SK-MEL-5 (cell line): ENCODE measurements at regions not wholly inside any gene's neighbourhood (a gene's known extent, or its start where the extent isn't known, plus 50 kb on each side); places are given as distances from the start of the nearest gene placed in this dataset.
"Not testable (repeated sequence)": the region's sequence is repeated elsewhere in the genome, so short reads cannot be mapped to it uniquely, and the experiment has no call there.

Source experiments
- DNase-seq: peaks from one replicate; pipeline ENCODE4 v3.0.0-alpha.2; 2016; ENCODE audit warnings: low read depth, low spot score
- in situ Hi-C: cut with HindIII; loops from 2 replicates; pipeline ENCODE4 v1.10.0; 2016; ENCODE audit warnings: low sequenced_read_pairs, high pct_unique_total_duplicates, low pct_unique_long_range_greater_than_20kb

DNA sequence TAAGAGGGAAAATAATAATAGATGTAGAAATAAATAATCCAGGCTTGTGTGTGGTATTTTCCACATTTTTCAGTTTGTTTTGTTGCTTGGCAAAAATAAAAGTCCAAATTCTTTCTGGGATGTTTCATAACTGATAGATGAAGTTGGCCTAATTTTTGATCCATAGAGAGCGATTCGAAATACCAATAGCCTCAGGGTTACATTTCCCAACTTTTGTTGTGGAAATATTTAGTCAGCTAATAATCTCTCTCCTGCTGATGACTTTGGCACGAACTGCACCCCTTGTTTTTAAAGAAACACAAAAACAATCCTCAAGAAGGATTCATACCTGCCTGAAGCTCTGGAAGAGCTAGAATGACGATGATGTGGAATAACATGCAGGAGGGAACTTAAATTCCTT is 483.2 kb downstream of the ADRA2A start:
- no peak for DNase-seq
- in situ Hi-C loops, result no loop called here

DNA sequence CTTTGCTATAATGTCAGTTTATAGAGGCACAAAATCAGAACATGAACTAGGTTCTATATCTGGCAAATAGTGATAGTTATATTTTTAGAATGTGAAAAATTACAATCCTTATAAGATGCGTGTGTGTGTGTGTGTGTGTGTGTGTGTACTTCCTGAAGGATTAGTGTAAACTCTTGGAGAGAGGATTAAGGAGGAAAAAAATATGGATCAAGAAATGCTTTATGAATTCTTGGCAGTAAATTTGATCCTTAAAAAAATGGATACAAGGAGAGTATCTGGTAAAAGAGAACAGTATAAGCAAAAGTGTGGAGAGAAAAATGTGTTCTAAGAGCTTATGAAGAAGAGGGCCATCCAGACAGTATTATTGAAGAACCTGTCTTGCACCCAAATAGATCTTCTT is 484.3 kb downstream of the ADRA2A start:
- DNase-seq, result no peak
- in situ Hi-C loops, result no loop called here

DNA sequence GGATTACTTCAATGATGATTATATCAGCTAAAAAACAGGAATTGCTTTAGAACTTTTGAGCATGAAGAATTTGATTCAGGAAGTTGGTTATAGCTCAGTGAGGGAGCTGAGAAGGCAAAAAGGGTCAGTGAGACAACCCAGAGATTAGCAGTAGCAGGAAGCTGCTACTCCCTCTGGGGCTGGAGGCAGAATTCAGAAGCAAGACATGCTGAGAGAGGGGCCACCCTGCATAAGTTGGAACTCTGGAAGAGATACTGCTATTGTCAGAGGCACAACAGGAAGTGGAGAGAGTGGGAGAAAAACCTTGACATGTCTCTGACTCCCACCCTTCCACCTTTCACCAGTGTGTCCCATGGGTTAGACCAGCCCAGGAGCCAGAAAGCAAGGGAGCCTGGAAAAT is 488.7 kb downstream of the ADRA2A start:
- DNase-seq, result no peak
- in situ Hi-C loops, result no loop called here

DNA sequence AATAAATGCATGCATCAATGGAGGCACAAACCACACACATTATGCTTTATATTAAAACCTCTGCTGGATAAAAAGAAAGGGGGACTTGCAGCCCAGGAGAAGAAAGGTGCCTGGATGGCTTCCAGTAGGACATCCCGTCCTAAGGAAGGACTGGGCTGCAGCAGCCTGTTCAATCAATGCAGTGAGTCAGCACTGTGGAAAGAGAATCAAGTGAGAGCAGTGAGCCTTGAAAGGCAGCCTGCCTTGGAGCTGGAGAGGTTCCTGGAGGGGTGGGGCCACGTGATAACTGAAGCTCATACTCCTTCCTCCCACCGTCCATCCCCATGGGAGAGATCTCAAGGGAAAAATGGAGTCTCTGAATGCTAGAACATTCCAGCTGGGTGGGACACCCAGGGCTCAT is 501.2 kb downstream of the ADRA2A start:
- no peak for DNase-seq
- in situ Hi-C loops, result no loop called here

DNA sequence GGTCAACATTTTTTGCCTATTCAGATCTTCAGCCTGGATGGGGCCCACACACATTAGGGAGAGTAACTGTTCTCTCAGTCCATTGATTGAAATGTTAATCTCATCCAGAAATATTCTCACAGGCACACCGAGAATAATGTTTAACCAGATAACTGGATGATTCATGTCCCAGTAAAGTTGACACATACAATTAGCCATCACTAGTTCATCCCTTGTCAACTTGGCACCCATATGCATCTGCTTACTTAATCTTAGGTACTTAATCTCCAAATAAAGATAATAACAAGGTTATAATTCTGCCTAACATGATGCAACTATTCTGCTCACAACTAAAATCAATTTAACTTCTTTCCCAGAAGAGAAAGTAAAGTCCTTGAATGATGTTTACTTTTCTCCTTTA is 502.6 kb downstream of the ADRA2A start:
- no peak for DNase-seq
- in situ Hi-C loops, result no loop called here

DNA sequence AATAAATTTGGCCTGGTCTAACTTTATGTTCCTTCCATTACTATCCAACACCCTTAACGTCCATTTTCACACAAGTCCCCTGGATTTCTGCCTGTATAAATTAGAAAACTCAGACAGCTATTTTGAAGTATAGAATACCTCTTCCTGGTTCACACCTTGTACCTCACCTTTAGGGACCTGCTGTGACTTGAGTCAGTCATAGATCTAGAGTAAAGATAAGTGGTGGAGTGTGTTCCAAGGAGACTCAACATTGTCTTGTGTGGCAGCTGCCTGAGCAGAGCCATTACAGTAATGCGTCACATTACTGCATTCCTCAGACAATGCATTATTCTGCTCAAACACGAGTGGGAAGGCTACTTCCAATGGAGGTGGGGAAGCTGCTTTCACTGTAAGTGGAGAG is 513.9 kb downstream of the ADRA2A start:
- in situ Hi-C loops, result no loop called here
- no peak for DNase-seq

DNA sequence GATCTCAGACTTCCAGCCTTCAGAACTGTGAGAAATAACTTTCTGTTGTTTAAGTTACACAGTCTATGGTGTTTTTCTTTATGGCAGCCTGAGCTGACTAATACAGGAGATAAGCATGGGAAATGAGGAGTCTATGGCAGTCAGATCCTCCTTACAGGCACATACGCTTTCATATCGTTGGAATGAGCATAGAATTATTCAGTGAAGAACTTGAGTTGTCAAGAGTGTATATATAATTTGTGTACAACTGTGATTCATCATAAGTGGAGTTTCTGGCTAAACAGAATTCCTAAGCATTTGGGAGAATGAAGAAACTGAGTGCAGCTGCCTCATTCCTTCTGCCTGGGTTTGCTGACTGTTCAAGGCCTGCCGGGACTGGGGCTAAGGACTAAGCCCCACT is 516.7 kb downstream of the ADRA2A start:
- in situ Hi-C loops, result no loop called here
- DNase-seq, result no peak

DNA sequence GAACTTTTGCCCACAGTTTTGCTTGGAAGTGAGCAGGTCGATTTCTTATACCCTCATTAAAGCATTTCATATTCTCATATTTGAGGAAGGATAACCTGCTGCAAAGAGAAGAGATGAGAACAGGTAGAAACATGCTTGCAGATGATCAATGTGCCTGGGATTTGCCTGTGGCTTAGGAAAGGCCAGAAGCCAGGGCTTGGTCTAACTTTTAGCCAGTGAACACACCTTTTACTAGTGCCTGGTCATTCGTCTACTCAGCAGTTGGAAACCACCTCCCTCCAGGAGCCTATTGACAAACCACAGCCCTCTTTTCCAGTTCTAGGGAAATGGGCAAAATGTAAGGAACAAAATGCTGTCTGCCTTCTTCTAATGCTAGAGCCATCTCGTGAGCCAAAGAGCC is 518.3 kb downstream of the ADRA2A start:
- DNase-seq, result no peak
- in situ Hi-C loops, result no loop called here

DNA sequence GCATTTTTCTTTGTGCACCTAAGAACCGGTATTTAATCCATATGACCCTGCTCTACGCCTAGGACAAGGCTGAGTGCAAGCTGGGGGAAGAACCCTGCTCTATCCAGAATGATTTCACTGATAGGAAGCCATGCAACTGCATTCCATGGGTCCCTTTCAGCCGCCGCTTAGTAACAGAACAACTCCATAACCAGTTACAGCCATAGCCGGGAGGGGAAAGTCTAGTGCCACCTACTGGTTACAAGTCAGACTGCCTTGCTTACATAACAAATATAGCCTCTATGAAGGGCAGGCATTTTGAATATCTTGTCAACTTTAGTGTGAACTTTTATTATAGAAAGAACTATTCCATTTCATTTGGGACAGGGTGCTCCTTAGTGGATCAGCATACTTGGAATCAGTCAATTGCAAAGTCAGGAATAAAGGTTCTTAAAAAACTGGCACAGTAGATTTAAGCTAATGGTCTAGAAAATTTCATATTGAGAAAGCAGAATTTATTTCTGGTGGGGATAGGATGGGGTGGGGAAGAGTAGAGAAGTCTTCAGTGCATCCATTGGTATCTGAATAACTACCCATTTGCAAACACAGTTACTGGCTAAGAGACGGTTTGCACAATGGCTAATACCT is 521.7 kb downstream of the ADRA2A start:
- DNase-seq, result peak; percentile 77

DNA sequence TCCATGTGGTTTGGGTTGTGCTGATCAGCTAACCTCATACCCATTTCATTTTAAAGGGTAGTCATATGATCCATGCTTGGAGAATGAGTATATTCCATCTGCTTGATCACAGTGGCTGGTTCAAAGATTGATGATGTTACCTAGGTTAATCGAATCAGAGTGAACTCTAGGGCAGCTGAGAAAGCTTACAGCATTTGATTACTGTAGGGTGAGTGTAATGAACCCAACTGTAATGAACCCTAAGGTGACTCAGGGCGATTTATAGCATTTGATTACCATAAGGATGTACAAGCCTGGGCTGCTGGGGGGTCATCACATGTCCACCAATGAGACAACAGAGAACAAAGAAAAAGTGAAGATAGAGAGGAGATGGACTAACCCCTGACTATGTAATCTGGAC is 523.1 kb downstream of the ADRA2A start:
- no peak for DNase-seq
- in situ Hi-C loops, result no loop called here

More for the DNA sequence above, 521.7 kb downstream of the ADRA2A start:
- in situ Hi-C loops, result no loop called here

DNA sequence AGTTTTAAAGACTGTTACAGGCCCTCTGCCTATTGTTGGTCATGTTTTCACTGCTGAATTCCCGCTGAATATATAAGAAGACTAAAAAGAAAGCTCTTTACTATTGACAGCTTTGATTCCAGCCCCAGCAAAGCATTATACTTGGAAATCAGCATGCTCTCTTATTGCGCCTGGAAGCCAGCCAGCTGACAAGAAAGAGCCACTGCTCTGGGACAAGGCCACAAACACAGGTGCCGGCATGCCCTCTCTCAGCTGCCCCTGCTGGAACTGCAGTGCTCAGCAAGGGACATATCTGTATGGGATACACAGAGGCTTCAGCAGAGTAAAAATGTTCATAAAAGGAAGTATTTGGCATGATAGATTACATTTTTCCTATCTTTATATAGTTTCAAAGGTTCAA is 523.9 kb downstream of the ADRA2A start:
- no peak for DNase-seq
- in situ Hi-C loops, result no loop called here

DNA sequence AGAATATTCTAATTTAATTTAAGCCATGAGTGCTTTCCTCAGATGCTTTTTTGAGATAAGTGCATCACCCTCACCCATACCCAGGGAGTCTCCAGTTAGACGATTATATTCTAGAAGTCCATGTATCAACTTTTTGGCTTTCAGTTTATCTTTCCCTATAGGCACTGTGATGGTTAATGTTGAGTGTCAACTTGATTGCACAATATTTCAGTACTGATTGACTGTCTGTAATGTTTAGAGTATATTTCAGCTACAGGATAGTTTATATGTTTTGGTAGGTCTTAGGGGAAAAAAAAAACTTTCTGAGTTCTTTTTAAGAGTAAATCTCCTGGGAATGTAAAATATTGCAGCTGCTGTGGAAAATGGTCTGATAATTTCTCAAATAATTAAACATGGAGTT is 535.4 kb downstream of the ADRA2A start:
- in situ Hi-C loops, result no loop called here
- DNase-seq, result no peak

DNA sequence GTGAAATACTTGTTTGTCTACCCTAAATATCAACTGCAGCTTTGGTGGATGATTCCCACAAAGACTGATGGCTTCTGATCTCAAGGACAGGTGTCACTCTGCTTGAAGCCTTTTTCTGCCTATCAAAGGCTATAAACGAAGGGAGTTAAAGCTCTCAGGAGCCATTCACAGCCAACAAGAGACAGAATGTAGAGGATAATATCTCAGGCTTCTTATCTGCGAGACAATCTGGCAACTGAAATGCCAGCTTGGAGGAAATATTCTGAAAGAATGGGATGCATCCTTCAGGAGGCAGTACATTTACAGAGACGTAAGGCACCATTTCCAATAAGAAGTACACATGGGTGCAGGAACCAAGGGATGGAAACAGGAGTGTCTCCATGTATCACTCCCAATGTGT is 549.4 kb downstream of the GPAM start:
- DNase-seq, result no peak
- in situ Hi-C loops, result no loop called here

DNA sequence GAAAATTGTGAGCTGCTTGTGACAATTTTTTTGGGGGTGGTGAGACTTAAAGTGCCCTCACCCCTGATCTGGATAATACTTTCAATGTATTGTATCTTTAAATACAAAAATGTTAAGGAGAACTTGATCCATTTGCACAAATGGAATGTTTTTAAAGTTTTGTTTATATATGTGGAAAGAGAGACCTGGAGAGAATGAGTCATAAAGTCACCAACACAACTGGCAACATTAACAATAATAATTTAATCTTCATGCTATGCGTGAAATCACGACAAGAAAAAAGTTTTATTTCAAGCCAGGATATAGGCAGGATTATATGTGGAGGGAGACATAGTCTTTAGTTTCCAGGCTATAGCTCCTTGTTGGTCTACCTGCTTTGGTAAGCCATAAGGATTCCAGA is 537.5 kb downstream of the GPAM start:
- DNase-seq, result no peak
- in situ Hi-C loops, result no loop called here

DNA sequence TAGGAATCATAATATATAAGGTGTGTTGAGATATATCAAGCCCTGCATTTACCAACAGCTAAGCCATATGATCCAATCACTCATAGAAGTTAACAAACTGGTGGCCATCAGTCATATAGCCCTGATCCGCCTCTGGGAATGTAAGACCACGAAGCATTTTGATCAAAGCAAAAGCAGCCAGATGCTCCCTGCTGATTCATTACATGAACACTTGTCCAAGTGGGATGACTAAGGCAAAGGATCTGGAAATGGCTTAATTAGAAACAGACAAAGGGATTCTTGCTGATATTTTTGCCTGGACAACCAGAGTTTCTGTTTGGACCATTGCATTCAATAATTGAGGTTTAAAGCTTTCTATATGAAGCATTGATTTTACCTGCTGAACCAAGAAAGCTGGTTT is 535.5 kb downstream of the GPAM start:
- in situ Hi-C loops, result no loop called here
- no peak for DNase-seq

DNA sequence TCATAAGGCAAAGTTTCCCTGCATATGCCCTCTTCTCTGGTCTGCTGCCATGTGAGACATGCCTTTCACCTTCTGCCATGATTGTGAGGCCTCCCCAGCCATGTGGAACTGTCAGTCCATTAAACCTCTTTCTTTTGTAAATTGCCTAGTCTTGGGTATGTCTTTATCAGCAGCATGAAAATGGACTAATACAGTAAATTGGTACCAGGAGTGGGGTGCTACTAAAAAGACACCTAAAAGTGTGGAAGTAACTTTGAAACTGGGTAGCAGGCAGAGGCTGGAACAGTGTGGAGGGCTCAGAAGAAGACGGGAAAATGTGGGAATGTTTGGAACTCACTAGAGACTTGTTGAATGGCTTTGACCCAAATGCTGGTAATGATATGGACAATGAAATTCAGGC is 534.5 kb downstream of the GPAM start:
- DNase-seq, in situ Hi-C loops: not testable (repeated sequence)

DNA sequence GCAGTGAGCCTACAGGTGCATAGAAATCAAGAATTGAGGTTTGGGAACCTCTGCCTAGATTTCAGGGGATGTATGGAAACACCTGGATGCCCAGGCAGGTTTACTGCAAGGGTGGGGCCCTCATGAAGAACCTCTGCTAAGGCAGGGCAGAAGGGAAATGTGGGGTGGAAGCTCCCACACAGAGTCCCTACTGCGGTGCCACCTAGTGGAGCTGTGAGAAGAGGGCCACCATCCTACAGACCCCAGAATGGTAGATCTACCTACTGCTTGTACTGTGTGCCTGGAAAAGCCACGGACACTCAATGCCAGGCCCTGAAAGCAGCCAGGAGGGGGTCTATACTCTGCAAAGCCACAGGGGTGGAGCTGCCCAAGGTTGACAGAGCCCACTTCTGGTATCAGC is 533.5 kb downstream of the GPAM start:
- no peak for DNase-seq
- in situ Hi-C loops, result no loop called here

DNA sequence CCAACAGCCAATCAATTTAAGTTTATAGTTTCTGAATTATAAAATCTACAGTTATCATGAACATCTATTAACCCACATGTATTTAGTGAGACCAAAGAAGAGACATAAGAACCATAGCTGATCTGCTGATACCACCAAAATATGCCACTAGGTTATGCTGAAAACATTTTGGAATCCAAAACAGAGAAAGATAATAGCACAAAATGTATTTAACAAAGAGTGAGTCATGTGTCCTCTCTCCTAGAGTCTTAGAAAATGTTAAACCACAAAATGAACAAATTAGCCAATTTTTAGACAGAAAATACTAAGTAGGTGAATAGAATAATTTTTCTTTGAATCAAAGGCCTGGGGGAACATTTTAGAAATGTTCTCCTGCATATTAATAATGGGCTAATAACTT is 527.5 kb downstream of the GPAM start:
- no peak for DNase-seq
- in situ Hi-C loops, result no loop called here

DNA sequence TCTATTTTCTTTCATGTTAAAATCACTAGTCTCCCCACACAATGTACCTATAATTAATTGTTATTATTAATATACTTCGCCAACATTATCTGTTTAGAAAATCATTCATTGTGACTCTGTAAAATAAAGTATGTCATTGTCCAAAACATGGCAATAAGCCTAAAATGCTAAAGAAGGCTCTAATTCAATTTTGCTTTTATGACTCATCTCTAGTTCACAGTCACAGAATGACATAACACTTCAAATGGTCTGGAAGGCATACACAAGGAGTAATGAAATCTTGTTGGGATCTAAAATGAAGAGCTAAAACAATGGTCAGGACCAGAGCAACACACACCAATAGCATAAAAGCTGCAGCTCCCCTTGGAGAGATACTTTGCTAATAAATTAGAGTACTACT is 505.8 kb downstream of the GPAM start:
- in situ Hi-C loops, result no loop called here
- peak; percentile 29 for DNase-seq

DNA sequence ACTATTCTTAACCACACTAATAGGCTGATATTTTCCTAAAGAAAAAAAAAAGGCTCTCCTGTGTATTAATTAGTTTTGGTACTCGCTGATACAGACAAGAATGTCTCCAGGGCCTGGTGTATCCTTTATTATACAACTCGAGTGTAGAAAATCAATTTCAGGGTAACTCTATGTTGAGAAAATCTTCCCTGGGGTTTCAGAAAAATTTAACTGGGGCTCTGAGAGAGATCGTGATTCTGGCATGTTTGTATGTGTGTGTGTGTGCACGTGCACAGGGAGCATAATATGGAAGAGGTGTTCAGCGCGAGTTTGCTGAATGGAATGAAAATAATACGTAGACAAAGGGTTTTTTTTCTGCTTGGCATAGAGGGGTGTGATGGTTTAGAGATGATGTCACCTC is 496.8 kb downstream of the GPAM start:
- in situ Hi-C loops, result no loop called here
- DNase-seq, result no peak
